ENCODE measurements at regions not wholly inside any gene's neighbourhood (a gene's known extent, or its start where the extent isn't known, plus 50 kb on each side); places are given as distances from the start of the nearest gene placed in this dataset.

DNA sequence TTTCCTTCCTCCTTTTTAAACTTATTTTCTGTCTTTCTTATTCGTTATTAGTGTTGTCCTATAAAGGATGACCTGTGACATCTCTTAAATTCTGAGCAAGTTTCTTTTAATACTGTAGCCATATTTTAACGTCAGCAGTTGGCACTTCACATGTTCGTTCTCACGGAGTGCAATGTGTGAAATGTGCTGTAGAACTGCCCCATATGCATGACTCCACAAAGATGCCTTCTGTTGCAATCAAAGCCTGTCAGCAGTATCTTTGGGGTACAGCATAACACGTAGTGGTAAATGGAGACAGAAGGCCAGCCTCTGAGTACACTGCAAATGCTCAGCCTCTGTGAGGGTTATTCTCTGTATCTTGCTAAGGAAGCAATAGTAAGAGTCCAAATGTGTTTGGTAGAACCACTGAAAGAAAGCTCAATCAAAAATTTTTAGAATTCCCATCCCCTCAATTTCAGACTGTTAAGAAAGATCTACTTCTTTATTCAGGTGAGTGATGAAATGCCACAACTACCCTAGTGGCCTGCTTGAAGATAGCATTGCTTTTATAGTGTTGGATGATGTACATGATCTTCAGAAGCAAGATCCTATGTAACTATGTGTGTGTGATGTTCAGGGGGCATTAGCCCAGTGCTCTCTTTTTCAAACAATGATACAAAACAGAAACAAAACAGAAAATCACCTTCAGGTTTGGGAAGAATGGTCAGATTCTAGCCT is 277.7 kb downstream of the TMEM167A start:
- no peak overlapping the region for H3K4me3 ChIP-seq (ENCODE audit: low read length)
- DNase-seq (ENCODE audit: low read depth), result no peak
- TF ChIP-seq, protein P1, sequence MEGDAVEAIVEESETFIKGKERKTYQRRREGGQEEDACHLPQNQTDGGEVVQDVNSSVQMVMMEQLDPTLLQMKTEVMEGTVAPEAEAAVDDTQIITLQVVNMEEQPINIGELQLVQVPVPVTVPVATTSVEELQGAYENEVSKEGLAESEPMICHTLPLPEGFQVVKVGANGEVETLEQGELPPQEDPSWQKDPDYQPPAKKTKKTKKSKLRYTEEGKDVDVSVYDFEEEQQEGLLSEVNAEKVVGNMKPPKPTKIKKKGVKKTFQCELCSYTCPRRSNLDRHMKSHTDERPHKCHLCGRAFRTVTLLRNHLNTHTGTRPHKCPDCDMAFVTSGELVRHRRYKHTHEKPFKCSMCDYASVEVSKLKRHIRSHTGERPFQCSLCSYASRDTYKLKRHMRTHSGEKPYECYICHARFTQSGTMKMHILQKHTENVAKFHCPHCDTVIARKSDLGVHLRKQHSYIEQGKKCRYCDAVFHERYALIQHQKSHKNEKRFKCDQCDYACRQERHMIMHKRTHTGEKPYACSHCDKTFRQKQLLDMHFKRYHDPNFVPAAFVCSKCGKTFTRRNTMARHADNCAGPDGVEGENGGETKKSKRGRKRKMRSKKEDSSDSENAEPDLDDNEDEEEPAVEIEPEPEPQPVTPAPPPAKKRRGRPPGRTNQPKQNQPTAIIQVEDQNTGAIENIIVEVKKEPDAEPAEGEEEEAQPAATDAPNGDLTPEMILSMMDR (conservative IDR thresholded peaks at IDR 0.05; ENCODE audit: low read depth, low read length), result peak; percentile 11

- DNase-seq (ENCODE audit: low read depth), result no peak
- no peak overlapping the region for H3K4me3 ChIP-seq (ENCODE audit: low read length)
- TF ChIP-seq, protein P1 (conservative IDR thresholded peaks at IDR 0.05; ENCODE audit: low read depth, low read length), result no peak
Observed at GRCh38 chr5:82798676-82799075, 278.5 kb downstream of the TMEM167A start.

DNA sequence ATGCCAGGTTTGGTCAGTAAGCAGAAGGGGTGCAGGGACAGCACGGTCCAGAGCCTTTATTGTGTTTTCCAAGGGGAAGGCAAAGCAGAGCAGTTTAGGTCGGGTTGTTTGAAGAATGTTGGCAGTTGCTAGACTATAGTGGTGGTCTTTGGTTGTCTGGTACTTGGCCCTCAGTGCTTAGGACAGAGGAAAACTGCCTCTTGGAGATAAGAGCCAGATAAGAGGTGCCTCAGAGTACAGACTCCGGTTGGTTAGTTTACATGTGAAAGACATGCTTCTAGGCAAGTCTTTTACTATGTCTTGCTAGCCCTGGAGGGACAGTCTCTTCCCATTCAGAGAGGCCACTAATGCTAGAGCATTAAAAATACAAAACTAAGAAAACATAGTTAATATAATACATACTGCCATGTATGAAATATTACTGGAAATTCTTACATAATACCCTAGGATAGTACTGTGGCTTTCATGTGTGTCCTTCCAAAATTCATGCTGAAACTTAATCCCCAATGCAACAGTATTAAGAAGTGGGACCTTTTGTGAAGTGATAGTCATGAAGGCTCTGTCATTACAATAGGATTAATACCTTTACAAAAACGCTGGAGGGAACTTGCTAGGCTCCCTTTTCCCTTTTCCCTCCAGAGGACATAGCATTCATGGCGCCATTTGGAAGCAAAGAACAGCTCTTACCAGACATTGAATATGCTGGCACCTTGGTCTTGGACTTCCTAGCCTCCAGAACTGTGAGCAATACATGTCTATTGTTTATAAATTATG is 280.4 kb downstream of the TMEM167A start:
- no peak for DNase-seq (ENCODE audit: low read depth)
- no peak overlapping the region for H3K4me3 ChIP-seq (ENCODE audit: low read length)
- TF ChIP-seq, protein P1 (conservative IDR thresholded peaks at IDR 0.05; ENCODE audit: low read depth, low read length), result no peak

DNA sequence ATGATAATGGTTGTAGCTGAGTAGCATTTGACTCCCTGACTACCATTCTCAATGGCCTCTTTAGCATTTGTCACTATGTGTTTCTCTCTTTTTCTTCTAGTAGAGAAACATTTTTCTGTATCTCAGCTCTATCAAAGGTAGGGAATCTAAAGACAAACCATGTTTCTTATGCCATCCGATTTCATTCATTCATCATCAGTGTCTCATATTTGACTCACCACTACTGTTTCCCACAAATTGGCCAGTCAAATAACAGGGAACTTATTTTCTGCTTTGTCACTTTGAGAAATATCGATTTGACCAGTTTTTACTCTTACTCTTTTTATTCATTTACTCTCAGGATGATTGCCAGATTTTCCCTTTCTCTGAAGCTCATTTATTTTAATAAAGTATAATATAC is 282.3 kb downstream of the TMEM167A start:
- TF ChIP-seq, protein P1 (conservative IDR thresholded peaks at IDR 0.05; ENCODE audit: low read depth, low read length), result no peak
- DNase-seq (ENCODE audit: low read depth), result no peak
- H3K4me3 ChIP-seq (ENCODE audit: low read length), result no peak overlapping the region

DNA sequence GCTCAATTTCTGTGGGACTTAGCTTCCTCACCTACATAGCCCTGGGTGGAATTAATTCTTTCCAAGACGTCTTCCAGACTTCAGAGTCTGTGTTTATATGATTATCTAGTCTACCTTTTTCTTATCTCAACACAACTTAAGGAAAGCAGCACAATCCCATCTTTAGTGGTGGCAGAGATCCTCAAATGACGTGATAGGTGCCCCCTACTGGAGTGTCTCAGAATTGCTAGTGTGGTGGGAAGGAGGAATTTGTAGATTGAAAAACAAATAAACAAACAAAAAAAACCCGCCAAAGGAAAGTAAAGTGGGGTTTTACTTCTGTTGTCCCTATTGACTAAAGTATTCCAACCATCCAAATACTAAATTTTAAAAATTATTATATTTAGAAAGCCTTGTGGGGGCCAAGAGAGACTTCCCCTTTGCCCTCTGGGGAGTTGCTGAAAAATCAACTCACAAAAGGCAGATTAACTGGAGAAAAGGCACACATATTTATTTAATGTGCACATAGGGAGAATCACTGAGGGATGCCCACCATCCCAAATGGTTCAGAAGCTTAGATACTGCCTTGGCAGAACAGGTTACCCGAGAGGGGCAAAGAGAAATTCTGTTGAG is 283.3 kb downstream of the TMEM167A start:
- H3K4me3 ChIP-seq (ENCODE audit: low read length), result no peak overlapping the region
- DNase-seq (ENCODE audit: low read depth), result no peak
- TF ChIP-seq, protein P1 (conservative IDR thresholded peaks at IDR 0.05; ENCODE audit: low read depth, low read length), result peak; percentile 65

DNA sequence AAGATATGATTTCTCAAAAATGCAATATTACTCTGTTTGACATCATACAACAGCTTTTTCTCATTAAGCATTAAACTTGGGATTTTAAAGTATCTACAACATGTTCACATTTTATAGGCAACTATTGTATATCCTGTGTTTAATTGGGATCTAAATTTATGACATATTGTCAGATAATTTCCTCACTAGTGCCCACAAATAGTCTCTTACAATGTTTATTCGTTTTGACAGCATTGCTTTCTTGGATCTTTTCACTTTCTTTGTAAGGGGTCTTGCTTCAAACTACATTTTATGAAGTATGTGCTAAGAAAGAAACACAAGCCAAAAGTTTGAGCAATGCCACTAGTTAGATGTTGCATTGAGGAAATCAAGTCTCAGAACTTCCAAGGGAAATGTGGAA is 285.1 kb downstream of the TMEM167A start:
- no peak for DNase-seq (ENCODE audit: low read depth)
- H3K4me3 ChIP-seq (ENCODE audit: low read length), result no peak overlapping the region

More for the DNA sequence above, 285.1 kb downstream of the TMEM167A start:
- TF ChIP-seq, protein P1 (conservative IDR thresholded peaks at IDR 0.05; ENCODE audit: low read depth, low read length), result no peak

Data from retinal pigment epithelial cell (primary cell).